Ovary (tissue), 7 donors: ENCODE measurements at regions not wholly inside any gene's neighbourhood (a gene's known extent, or its start where the extent isn't known, plus 50 kb on each side); places are given as distances from the start of the nearest gene placed in this dataset.

Experiments
- DNase-seq, 5 donors: peaks; one replicate each; pipeline ENCODE4 v3.0.0-alpha.2; 2019 to 2020
- H3K27ac ChIP-seq, 2 donors: fragments of 200-600 bp; one replicate each; pipeline versions ENCODE4 v1.5.1 to v1.8.0; 2019 to 2022
- H3K27me3 ChIP-seq: fragments of 200-600 bp; one replicate; pipeline ENCODE4 v1.8.0; 2022
- H3K36me3 ChIP-seq: fragments of 200-600 bp; sonication (generic); one replicate; pipeline ENCODE4 v1.5.1; 2019
- H3K4me1 ChIP-seq: one replicate; pipeline ENCODE4 v1.8.1; 2013; ENCODE audit warnings: mild to moderate bottlenecking, moderate library complexity; ENCODE audit not compliant: insufficient read depth
- H3K4me3 ChIP-seq: fragments of 200-600 bp; sonication (generic); one replicate; pipeline ENCODE4 v1.5.1; 2017
- H3K9me3 ChIP-seq, 2 donors: fragments of 200-600 bp in 1 of 2; sonication (generic) in 1 of 2; one replicate each; pipeline versions ENCODE4 v1.5.1 to v1.8.1; 2013 to 2019; ENCODE audit warnings: mild to moderate bottlenecking in 1 of 2, moderate library complexity in 1 of 2
- EP300 ChIP-seq: sonication (generic); formaldehyde crosslinking; IDR thresholded peaks from one replicate; pipeline ENCODE4 v1.6.1; 2017; ENCODE audit warnings: antibody characterized with exemption
- POLR2A ChIP-seq: fragments of 450-650 bp; IDR thresholded peaks from one replicate; pipeline ENCODE4 v1.6.1; 2017; ENCODE audit warnings: antibody characterized with exemption, mild to moderate bottlenecking, moderate library complexity
- WGBS, 3 donors: extraction: QIAGEN DNeasy Blood & Tissue Kit in 1 of 3; methylation state at CpG; one replicate each; pipeline versions ENCODE4 v1.1.5 to v1.1.7; 2013 to 2017; 5-methylcytosine and 5-hydroxymethylcytosine counted together
- intact Hi-C, 4 donors: fragments of 100-400 bp; cut with DNase I; formaldehyde crosslinking; loops; one replicate each; pipeline versions ENCODE4 v1.11.0 to v1.15.1; 2022 to 2023
- TF ChIP-seq, protein P1 (sequence below), 3 donors: fragments of 450-650 bp in 2 of 3; fragments of 200-600 bp in 1 of 3; IDR thresholded peaks; one replicate each; pipeline versions ENCODE4 v1.5.1 to v1.8.0; 2016 to 2022; ENCODE audit warnings: antibody characterized with exemption in 3 of 3, mild to moderate bottlenecking in 1 of 3
- donor health status: DM: no; HTN: no; CAD: no; lungs with moderate emphysema.
- donor health status: DM: no; HTN: no; CAD: no.
- donor health status: Bipolar disorder and iron deficiency.
- donor health status: DM: no; HTN: no; CAD: no.
- donor health status: DM: yes; HTN: yes; CAD: no.

DNA sequence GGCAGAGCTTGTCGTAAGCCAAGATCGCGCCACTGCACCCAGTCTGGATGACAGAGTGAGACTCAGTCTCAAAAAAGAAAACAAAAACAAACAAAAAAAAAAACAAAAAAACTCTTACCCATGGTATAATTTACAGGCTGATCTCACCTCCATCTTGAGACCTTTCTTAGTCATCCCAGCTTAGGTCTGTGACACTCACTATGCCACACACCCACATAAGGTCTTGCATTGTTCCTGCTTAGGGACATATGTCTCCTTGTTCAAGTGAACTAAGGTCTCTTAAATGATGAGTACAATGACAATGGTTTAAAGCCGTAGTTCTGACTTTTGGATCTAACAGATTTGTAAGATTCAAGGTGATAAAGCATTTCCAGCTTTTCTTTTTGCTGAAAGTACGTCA, 360.2 kb upstream of the ARHGEF26 start:
- 78 to 88% (median 79%) methylated on average over 5 of the region's 5 CpGs for WGBS, 3 donors
- H3K27me3 ChIP-seq: no peaks in the 10 kb centered on the region
- H3K27ac ChIP-seq: no peak overlapping the region
- H3K4me1 ChIP-seq: no peaks in the 10 kb centered on the region
- H3K9me3 ChIP-seq: no peaks in the 10 kb centered on the region
- H3K4me3 ChIP-seq: no peak overlapping the region
- intact Hi-C loops: loop anchor here in 1 of 4 donors (10.0 kb wide), 1 partner anchor 716 kb away; no protein-coding TSS in a partner anchor
- no peaks in the 10 kb centered on the region for H3K36me3 ChIP-seq
- DNase-seq: no peak
- no peak for TF ChIP-seq POLR2A
- TF ChIP-seq EP300: no peak
- TF ChIP-seq, protein P1, sequence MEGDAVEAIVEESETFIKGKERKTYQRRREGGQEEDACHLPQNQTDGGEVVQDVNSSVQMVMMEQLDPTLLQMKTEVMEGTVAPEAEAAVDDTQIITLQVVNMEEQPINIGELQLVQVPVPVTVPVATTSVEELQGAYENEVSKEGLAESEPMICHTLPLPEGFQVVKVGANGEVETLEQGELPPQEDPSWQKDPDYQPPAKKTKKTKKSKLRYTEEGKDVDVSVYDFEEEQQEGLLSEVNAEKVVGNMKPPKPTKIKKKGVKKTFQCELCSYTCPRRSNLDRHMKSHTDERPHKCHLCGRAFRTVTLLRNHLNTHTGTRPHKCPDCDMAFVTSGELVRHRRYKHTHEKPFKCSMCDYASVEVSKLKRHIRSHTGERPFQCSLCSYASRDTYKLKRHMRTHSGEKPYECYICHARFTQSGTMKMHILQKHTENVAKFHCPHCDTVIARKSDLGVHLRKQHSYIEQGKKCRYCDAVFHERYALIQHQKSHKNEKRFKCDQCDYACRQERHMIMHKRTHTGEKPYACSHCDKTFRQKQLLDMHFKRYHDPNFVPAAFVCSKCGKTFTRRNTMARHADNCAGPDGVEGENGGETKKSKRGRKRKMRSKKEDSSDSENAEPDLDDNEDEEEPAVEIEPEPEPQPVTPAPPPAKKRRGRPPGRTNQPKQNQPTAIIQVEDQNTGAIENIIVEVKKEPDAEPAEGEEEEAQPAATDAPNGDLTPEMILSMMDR (IDR thresholded peaks at IDR 0.05): no peak

DNA sequence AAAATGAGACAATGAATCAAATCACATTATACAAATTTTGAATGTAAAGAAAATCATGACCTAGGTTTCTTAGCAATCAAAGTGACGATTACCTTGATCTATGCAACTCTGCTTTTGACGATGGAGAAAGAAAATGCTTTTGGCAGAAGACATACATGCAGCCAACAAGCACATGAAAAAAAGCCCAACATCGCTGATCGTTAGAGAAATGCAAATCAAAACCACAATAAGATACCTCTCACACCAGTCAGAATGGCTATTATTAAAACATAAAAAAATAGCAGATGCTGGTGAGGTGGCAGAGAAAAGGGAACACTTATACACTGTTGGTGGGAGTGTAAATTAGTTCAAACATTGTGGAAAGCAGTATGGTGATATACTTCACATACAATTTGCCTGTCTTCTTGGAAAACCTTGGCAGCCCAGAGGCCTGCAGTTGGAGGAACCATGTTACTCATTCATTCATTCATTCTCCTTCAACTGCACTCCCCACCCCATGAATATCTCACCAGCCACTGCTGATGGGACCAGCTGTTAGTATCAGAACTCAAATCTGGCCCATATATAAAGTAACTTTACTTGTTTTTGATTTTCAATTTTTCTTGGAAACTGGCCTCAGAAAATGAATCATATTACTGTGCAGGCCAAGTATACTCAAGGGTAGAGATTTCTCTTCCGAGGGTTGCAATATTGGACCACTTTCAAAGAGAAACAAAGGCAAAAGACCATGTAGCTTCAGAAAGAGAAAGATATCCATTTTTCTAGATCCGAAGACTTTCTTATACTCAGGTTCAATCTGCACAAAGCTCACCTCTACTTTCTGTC, 358.6 kb upstream of the ARHGEF26 start:
- DNase-seq: no peak
- intact Hi-C loops: loop anchor here in 1 of 4 donors (10.0 kb wide), 1 partner anchor 718 kb away; no protein-coding TSS in a partner anchor
- Histone ChIP-seq H3K27ac (no peak overlapping the region), H3K4me3 (no peak overlapping the region), H3K36me3 (no peaks in the 10 kb centered on the region), H3K27me3 (no peaks in the 10 kb centered on the region), H3K9me3 (no peaks in the 10 kb centered on the region), H3K4me1 (no peaks in the 10 kb centered on the region)
- TF ChIP-seq EP300 (no peak), POLR2A (no peak)
- TF ChIP-seq, protein P1 (IDR thresholded peaks at IDR 0.05): no peak
- WGBS, 3 donors: 45 to 58% (median 47%) methylated on average over 6 of the region's 6 CpGs

DNA sequence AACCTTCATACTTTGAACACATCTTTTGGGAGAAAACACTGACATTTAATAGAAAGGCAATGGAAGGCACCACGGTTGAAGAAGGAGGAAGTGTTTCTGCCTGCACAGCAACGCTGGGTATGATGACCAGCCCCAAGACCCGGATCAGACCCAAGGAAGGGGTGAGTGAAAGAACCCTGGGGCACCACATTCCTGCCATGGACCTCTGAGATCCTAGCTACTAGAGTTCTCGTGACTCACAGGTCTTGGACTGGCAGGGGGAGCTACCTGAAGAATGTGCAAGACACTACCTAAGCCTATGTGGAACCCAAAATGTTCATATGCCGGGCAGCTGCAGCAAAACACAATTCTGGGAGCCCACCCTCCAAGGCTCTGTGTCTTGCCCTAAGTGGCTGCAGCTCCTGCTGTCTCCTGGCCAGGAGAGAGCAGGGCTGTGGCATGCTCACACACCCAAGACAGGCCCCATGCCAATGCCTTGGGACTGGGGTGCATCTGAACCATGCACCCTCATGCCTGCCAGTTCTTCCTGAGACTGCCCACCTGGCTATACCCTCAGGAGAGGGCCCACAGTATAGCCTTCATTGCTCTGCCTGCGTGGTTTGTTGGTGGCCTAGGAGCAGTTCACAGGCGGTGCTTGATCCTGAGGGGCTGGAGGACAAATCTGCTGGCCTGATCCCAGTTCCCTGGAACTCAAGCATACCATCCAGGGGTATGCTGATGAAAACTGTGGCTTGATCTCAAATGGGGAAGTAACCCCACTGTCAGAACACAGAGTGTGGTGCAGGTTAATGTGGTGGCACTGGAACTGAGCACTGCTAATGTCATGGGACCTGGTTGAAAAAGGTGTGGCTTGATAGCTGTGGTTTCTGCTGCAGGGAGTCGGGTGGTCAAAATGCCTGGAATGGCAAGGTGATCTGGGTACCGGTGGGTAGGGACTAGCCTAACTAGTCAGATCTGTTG, 353.3 kb upstream of the ARHGEF26 start:
- no peaks in the 10 kb centered on the region for H3K4me1 ChIP-seq
- H3K4me3 ChIP-seq: no peak overlapping the region
- WGBS, 3 donors: 83 to 96% (median 93%) methylated on average over 9 of the region's 9 CpGs
- intact Hi-C loops: loop anchor here in 1 of 4 donors (10.0 kb wide), 1 partner anchor 723 kb away; no protein-coding TSS in a partner anchor
- H3K36me3 ChIP-seq: no peaks in the 10 kb centered on the region
- H3K27me3 ChIP-seq: no peaks in the 10 kb centered on the region
- DNase-seq: no peak
- H3K27ac ChIP-seq: no peak overlapping the region
- TF ChIP-seq, protein P1 (IDR thresholded peaks at IDR 0.05): no peak
- TF ChIP-seq POLR2A (no peak), EP300 (no peak)
- H3K9me3 ChIP-seq: no peaks in the 10 kb centered on the region
